Glomerular endothelial cell (primary cell): ENCODE measurements at regions not wholly inside any gene's neighbourhood (a gene's known extent, or its start where the extent isn't known, plus 50 kb on each side); places are given as distances from the start of the nearest gene placed in this dataset.

ENCODE experiments used
- DNase-seq: peaks from one replicate; pipeline ENCODE4 v3.0.0-alpha.2; 2011; ENCODE audit warnings: low read depth, low spot score; ENCODE audit errors: extremely low read depth

- DNase-seq, result no peak
Measured at GRCh38 chr3:127384717-127385539, 97.1 kb upstream of the PRR20G start.

- no peak for DNase-seq
Measured at GRCh38 chr3:127383656-127384179, 95.9 kb upstream of the PRR20G start.

- DNase-seq, result no peak
Measured at GRCh38 chr3:127377801-127378655, 90.2 kb upstream of the PRR20G start.

GRCh38 chr3:127375151-127375930, 87.5 kb upstream of the PRR20G start:
- DNase-seq, result no peak

GRCh38 chr3:127374086-127375010, 86.5 kb upstream of the PRR20G start:
- DNase-seq, result no peak

- DNase-seq, result no peak
Measured at GRCh38 chr3:127373441-127374085, 85.7 kb upstream of the PRR20G start.

GRCh38 chr3:127371846-127372245, 84.0 kb upstream of the PRR20G start:
- no peak for DNase-seq

GRCh38 chr3:127371334-127371733, 83.5 kb upstream of the PRR20G start:
- no peak for DNase-seq

GRCh38 chr3:127370906-127371305, 83.1 kb upstream of the PRR20G start:
- DNase-seq, result no peak

- DNase-seq, result no peak
Measured at GRCh38 chr3:127369356-127369935, 81.6 kb upstream of the PRR20G start.

GRCh38 chr3:127368186-127369032, 80.6 kb upstream of the PRR20G start:
- DNase-seq, result no peak

GRCh38 chr3:127367593-127367992, 79.7 kb upstream of the PRR20G start:
- no peak for DNase-seq

GRCh38 chr3:127366383-127366782, 78.5 kb upstream of the PRR20G start:
- no peak for DNase-seq

GRCh38 chr3:127365163-127365798, 77.4 kb upstream of the PRR20G start:
- no peak for DNase-seq

- DNase-seq, result no peak
Measured at GRCh38 chr3:127363891-127364290, 76.0 kb upstream of the PRR20G start.

- DNase-seq, result no peak
Measured at GRCh38 chr3:127363171-127363570, 75.3 kb upstream of the PRR20G start.

GRCh38 chr3:127360647-127361046, 72.8 kb upstream of the PRR20G start:
- DNase-seq, result no peak

GRCh38 chr3:127358641-127359040, 70.8 kb upstream of the PRR20G start:
- DNase-seq, result no peak
